NCI-H226 (cell line): ENCODE measurements at regions not wholly inside any gene's neighbourhood (a gene's known extent, or its start where the extent isn't known, plus 50 kb on each side); places are given as distances from the start of the nearest gene placed in this dataset.
"Not testable (repeated sequence)": the region's sequence is repeated elsewhere in the genome, so short reads cannot be mapped to it uniquely, and the experiment has no call there.

Source experiments
- DNase-seq: peaks from one replicate; pipeline ENCODE4 v3.0.0-alpha.2; 2015

GRCh38 chr1:147061880-147062279 is 110.4 kb downstream of the PRKAB2 start:
- not testable (repeated sequence) for DNase-seq

- no peak for DNase-seq
Measured at GRCh38 chr1:147053269-147053668, 115.1 kb downstream of the NBPF12 start.

GRCh38 chr1:147052677-147053076 is 114.6 kb downstream of the NBPF12 start:
- DNase-seq, result no peak

GRCh38 chr1:147052143-147052542 is 114.0 kb downstream of the NBPF12 start:
- DNase-seq, result no peak

- no peak for DNase-seq
Measured at GRCh38 chr1:147051136-147051535, 113.0 kb downstream of the NBPF12 start.

GRCh38 chr1:147050654-147051053 is 112.5 kb downstream of the NBPF12 start:
- no peak for DNase-seq

GRCh38 chr1:147046863-147047394 is 108.8 kb downstream of the NBPF12 start:
- DNase-seq, result not testable (repeated sequence)

GRCh38 chr1:147046189-147046862 is 108.2 kb downstream of the NBPF12 start:
- no peak for DNase-seq
